ENCODE measurements at regions not wholly inside any gene's neighbourhood (a gene's known extent, or its start where the extent isn't known, plus 50 kb on each side); places are given as distances from the start of the nearest gene placed in this dataset.

- DNase-seq (ENCODE audit: insufficient read length) (peak; percentile 19), FAIRE-seq (peak; percentile 86)
- TF ChIP-seq POLR2AphosphoS5 (IDR thresholded peaks at IDR 0.05; ENCODE audit: low read depth, low read length) (no peak), TAF1 (IDR thresholded peaks at IDR 0.05; ENCODE audit: borderline replicate concordance, low read depth, low read length) (no peak), POLR2A (IDR thresholded peaks at IDR 0.05; ENCODE audit: low read depth, low read length) (no peak)
These were observed 58.4 kb upstream of the MYO3A start for GRCh38 chr10:25875556-25876165.

- no peak for TF ChIP-seq TAF1 (IDR thresholded peaks at IDR 0.05; ENCODE audit: borderline replicate concordance, low read depth, low read length)
- no peak for TF ChIP-seq POLR2A (IDR thresholded peaks at IDR 0.05; ENCODE audit: low read depth, low read length)
- TF ChIP-seq POLR2AphosphoS5 (IDR thresholded peaks at IDR 0.05; ENCODE audit: low read depth, low read length) = no peak
- no peak for FAIRE-seq
- DNase-seq (ENCODE audit: insufficient read length) = no peak
These were observed 56.7 kb upstream of the MYO3A start for GRCh38 chr10:25877296-25877695.
